Small intestine (tissue), 7 donors: ENCODE measurements at regions not wholly inside any gene's neighbourhood (a gene's known extent, or its start where the extent isn't known, plus 50 kb on each side); places are given as distances from the start of the nearest gene placed in this dataset.

ENCODE experiments used
- DNase-seq, 2 donors: peaks; one replicate each; pipeline versions ENCODE4 v3.0.0 to v3.0.0-alpha.2; 2013
- FAIRE-seq: peaks from 2 replicates; lab custom pipeline; 2012; peaks lifted over from hg19 to GRCh38; lab: Jason Lieb, UNC
- H3K27ac ChIP-seq, 3 donors: one replicate each; pipeline ENCODE4 v1.5.1; 2013; ENCODE audit warnings: low read length in 2 of 3, mild to moderate bottlenecking in 2 of 3, control low read depth in 1 of 3, inconsistent platforms in 1 of 3, low read depth in 1 of 3, moderate library complexity in 1 of 3
- H3K27me3 ChIP-seq, 3 donors: one replicate each; pipeline ENCODE4 v1.6.1; 2013; ENCODE audit warnings: low read length in 3 of 3, inconsistent platforms in 1 of 3; ENCODE audit not compliant: control insufficient read depth in 3 of 3, insufficient read depth in 3 of 3
- H3K36me3 ChIP-seq, 3 donors: one replicate each; pipeline ENCODE4 v1.6.1; 2013; ENCODE audit warnings: low read length in 3 of 3, inconsistent platforms in 1 of 3, low read depth in 1 of 3, mild to moderate bottlenecking in 1 of 3, moderate library complexity in 1 of 3; ENCODE audit not compliant: control insufficient read depth in 3 of 3, insufficient read depth in 2 of 3
- H3K4me1 ChIP-seq, 3 donors: one replicate each; pipeline ENCODE4 v1.6.1; 2013; ENCODE audit warnings: low read length in 2 of 3, inconsistent platforms in 1 of 3, low read depth in 1 of 3, mild to moderate bottlenecking in 1 of 3, moderate library complexity in 1 of 3; ENCODE audit not compliant: control insufficient read depth in 3 of 3, insufficient read depth in 2 of 3
- H3K4me3 ChIP-seq, 3 donors: one replicate each; pipeline ENCODE4 v1.5.1; 2013; ENCODE audit warnings: low read length in 3 of 3, control low read depth in 1 of 3, inconsistent platforms in 1 of 3, low read depth in 1 of 3, mild to moderate bottlenecking in 1 of 3, moderate library complexity in 1 of 3
- H3K9me3 ChIP-seq, 2 donors: one replicate each; pipeline ENCODE4 v1.6.1; 2013; ENCODE audit warnings: low read depth in 1 of 2, low read length in 1 of 2; ENCODE audit not compliant: control insufficient read depth in 2 of 2, insufficient read depth in 1 of 2
- WGBS, 3 donors: extraction: QIAGEN DNeasy Blood & Tissue Kit; methylation state at CpG; one replicate each; pipeline ENCODE4 v1.1.7; 2013; 5-methylcytosine and 5-hydroxymethylcytosine counted together
- donor health status: healthy with polysubstance abuse.
- donor health status: control.
- donor health status: control.
- donor health status: Bipolar disorder and iron deficiency.
- donor health status: healthy.

- FAIRE-seq = no peak
- WGBS, 3 donors = 14 to 32% (median 22%) methylated on average over 4 of the region's 4 CpGs
Observed at GRCh38 chr5:72032788-72033187, 74.5 kb upstream of the MAP1B start.

GRCh38 chr5:72034770-72035169, 72.5 kb upstream of the MAP1B start:
- no peak overlapping the region for H3K27ac ChIP-seq

More at GRCh38 chr5:72032788-72033187, 74.5 kb upstream of the MAP1B start:
- no peaks in the 10 kb centered on the region for H3K4me1 ChIP-seq
- DNase-seq = no peak
- no peak overlapping the region for H3K4me3 ChIP-seq
- H3K27ac ChIP-seq = no peak overlapping the region
- H3K36me3 ChIP-seq = no peaks in the 10 kb centered on the region
- H3K27me3 ChIP-seq = peaks cover 0 to 4% (median 3%) of the 10 kb centered on the region in 3 donors
- H3K9me3 ChIP-seq = no peaks in the 10 kb centered on the region

GRCh38 chr5:72035831-72036230, 71.4 kb upstream of the MAP1B start:
- peaks cover 0 to 5% (median 4%) of the 10 kb centered on the region in 3 donors for H3K27me3 ChIP-seq
- no peak overlapping the region for H3K4me3 ChIP-seq
- no peaks in the 10 kb centered on the region for H3K4me1 ChIP-seq
- H3K9me3 ChIP-seq = no peaks in the 10 kb centered on the region
- H3K36me3 ChIP-seq = no peaks in the 10 kb centered on the region
- DNase-seq = no peak
- FAIRE-seq = no peak
- 70 to 78% (median 71%) methylated on average over 3 of the region's 3 CpGs for WGBS, 3 donors
- no peak overlapping the region for H3K27ac ChIP-seq

More at GRCh38 chr5:72034770-72035169, 72.5 kb upstream of the MAP1B start:
- no peaks in the 10 kb centered on the region for H3K36me3 ChIP-seq
- FAIRE-seq (no peak), DNase-seq (no peak)
- peaks cover 0 to 5% (median 4%) of the 10 kb centered on the region in 3 donors for H3K27me3 ChIP-seq
- no peak overlapping the region for H3K4me3 ChIP-seq
- H3K4me1 ChIP-seq = no peaks in the 10 kb centered on the region
- no peaks in the 10 kb centered on the region for H3K9me3 ChIP-seq
- WGBS, 3 donors = 72 to 78% (median 75%) methylated on average over 4 of the region's 4 CpGs

GRCh38 chr5:72036951-72037350, 70.3 kb upstream of the MAP1B start:
- H3K4me3 ChIP-seq = no peak overlapping the region
- H3K4me1 ChIP-seq = no peaks in the 10 kb centered on the region
- DNase-seq (no peak), FAIRE-seq (no peak)
- 31 to 38% (median 33%) methylated on average over 3 of the region's 3 CpGs for WGBS, 3 donors
- no peak overlapping the region for H3K27ac ChIP-seq
- H3K9me3 ChIP-seq = no peaks in the 10 kb centered on the region
- peaks cover 0 to 5% (median 4%) of the 10 kb centered on the region in 3 donors for H3K27me3 ChIP-seq
- H3K36me3 ChIP-seq = no peaks in the 10 kb centered on the region

- FAIRE-seq = no peak
Observed at GRCh38 chr5:72040513-72040912, 66.8 kb upstream of the MAP1B start.

GRCh38 chr5:72041654-72042053, 65.6 kb upstream of the MAP1B start:
- H3K9me3 ChIP-seq = no peaks in the 10 kb centered on the region
- 33 to 59% (median 34%) methylated on average over 2 of the region's 2 CpGs for WGBS, 3 donors
- DNase-seq (no peak), FAIRE-seq (no peak)
- peaks cover 0 to 3% (median 0%) of the 10 kb centered on the region in 3 donors for H3K27me3 ChIP-seq
- no peak overlapping the region for H3K27ac ChIP-seq
- no peak overlapping the region for H3K4me3 ChIP-seq
- H3K4me1 ChIP-seq = no peaks in the 10 kb centered on the region
- no peaks in the 10 kb centered on the region for H3K36me3 ChIP-seq

More at GRCh38 chr5:72040513-72040912, 66.8 kb upstream of the MAP1B start:
- H3K27ac ChIP-seq = no peak overlapping the region
- peaks cover 0 to 4% (median 3%) of the 10 kb centered on the region in 3 donors for H3K27me3 ChIP-seq
- H3K36me3 ChIP-seq = no peaks in the 10 kb centered on the region
- no peak overlapping the region for H3K4me3 ChIP-seq
- no peaks in the 10 kb centered on the region for H3K9me3 ChIP-seq
- DNase-seq = no peak
- H3K4me1 ChIP-seq = no peaks in the 10 kb centered on the region

- WGBS, 3 donors = 55 to 69% (median 68%) methylated on average over 1 of the region's 1 CpG
- H3K4me3 ChIP-seq = no peak overlapping the region
- FAIRE-seq (no peak), DNase-seq (no peak)
- no peaks in the 10 kb centered on the region for H3K36me3 ChIP-seq
- H3K9me3 ChIP-seq = no peaks in the 10 kb centered on the region
- peaks cover 0 to 3% (median 0%) of the 10 kb centered on the region in 3 donors for H3K27me3 ChIP-seq
- H3K27ac ChIP-seq = no peak overlapping the region
- H3K4me1 ChIP-seq = no peaks in the 10 kb centered on the region
Observed at GRCh38 chr5:72042097-72042496, 65.2 kb upstream of the MAP1B start.

- WGBS, 3 donors = 26 to 53% (median 26%) methylated on average over 1 of the region's 1 CpG
Observed at GRCh38 chr5:72045692-72046091, 61.6 kb upstream of the MAP1B start.

GRCh38 chr5:72046106-72046505, 61.2 kb upstream of the MAP1B start:
- Histone ChIP-seq H3K27me3 (peaks cover 0 to 4% (median 0%) of the 10 kb centered on the region in 3 donors), H3K4me1 (no peaks in the 10 kb centered on the region), H3K4me3 (no peak overlapping the region), H3K27ac (no peak overlapping the region), H3K36me3 (no peaks in the 10 kb centered on the region), H3K9me3 (no peaks in the 10 kb centered on the region)
- DNase-seq = no peak
- FAIRE-seq = no peak
- 67 to 74% (median 73%) methylated on average over 1 of the region's 1 CpG for WGBS, 3 donors

More at GRCh38 chr5:72045692-72046091, 61.6 kb upstream of the MAP1B start:
- no peaks in the 10 kb centered on the region for H3K36me3 ChIP-seq
- H3K27me3 ChIP-seq = peaks cover 0 to 4% (median 0%) of the 10 kb centered on the region in 3 donors
- no peak overlapping the region for H3K27ac ChIP-seq
- no peaks in the 10 kb centered on the region for H3K9me3 ChIP-seq
- no peaks in the 10 kb centered on the region for H3K4me1 ChIP-seq
- H3K4me3 ChIP-seq = no peak overlapping the region
- no peak for FAIRE-seq
- no peak for DNase-seq
